ENCODE measurements at regions not wholly inside any gene's neighbourhood (a gene's known extent, or its start where the extent isn't known, plus 50 kb on each side); places are given as distances from the start of the nearest gene placed in this dataset.

DNA sequence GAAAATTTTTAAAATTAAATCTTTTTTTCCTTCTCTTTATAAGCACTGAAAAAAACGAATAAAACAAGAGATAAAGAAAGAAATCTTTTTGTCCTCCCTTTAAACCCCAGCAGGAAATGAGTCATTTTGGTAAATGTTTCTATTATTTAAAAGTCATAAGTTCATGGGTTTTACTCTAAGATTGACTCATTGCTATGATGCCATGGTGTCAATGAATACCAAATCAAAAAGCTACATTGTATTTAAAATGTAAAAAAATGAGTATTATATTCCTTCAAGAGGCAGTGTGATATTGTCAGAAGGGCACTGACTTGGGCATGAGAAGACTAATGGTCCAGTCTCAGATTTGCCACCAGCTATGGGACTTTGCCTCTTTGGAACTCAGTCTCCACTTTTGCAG lies 303.4 kb upstream of the DNAJC19 start:
- TF ChIP-seq, protein P1, sequence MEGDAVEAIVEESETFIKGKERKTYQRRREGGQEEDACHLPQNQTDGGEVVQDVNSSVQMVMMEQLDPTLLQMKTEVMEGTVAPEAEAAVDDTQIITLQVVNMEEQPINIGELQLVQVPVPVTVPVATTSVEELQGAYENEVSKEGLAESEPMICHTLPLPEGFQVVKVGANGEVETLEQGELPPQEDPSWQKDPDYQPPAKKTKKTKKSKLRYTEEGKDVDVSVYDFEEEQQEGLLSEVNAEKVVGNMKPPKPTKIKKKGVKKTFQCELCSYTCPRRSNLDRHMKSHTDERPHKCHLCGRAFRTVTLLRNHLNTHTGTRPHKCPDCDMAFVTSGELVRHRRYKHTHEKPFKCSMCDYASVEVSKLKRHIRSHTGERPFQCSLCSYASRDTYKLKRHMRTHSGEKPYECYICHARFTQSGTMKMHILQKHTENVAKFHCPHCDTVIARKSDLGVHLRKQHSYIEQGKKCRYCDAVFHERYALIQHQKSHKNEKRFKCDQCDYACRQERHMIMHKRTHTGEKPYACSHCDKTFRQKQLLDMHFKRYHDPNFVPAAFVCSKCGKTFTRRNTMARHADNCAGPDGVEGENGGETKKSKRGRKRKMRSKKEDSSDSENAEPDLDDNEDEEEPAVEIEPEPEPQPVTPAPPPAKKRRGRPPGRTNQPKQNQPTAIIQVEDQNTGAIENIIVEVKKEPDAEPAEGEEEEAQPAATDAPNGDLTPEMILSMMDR (IDR thresholded peaks at IDR 0.05) = no peak
- TF ChIP-seq POLR2A (IDR thresholded peaks at IDR 0.05) = no peak

Measured in adrenal gland (tissue), 5 donors.